ENCODE measurements at regions not wholly inside any gene's neighbourhood (a gene's known extent, or its start where the extent isn't known, plus 50 kb on each side); places are given as distances from the start of the nearest gene placed in this dataset.

GRCh38 chr6:23145781-23146180, 576.4 kb downstream of the HDGFL1 start:
- TF ChIP-seq, protein P1, sequence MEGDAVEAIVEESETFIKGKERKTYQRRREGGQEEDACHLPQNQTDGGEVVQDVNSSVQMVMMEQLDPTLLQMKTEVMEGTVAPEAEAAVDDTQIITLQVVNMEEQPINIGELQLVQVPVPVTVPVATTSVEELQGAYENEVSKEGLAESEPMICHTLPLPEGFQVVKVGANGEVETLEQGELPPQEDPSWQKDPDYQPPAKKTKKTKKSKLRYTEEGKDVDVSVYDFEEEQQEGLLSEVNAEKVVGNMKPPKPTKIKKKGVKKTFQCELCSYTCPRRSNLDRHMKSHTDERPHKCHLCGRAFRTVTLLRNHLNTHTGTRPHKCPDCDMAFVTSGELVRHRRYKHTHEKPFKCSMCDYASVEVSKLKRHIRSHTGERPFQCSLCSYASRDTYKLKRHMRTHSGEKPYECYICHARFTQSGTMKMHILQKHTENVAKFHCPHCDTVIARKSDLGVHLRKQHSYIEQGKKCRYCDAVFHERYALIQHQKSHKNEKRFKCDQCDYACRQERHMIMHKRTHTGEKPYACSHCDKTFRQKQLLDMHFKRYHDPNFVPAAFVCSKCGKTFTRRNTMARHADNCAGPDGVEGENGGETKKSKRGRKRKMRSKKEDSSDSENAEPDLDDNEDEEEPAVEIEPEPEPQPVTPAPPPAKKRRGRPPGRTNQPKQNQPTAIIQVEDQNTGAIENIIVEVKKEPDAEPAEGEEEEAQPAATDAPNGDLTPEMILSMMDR (IDR thresholded peaks at IDR 0.05; ENCODE audit: low read depth, low read length, poor library complexity, severe bottlenecking): no peak
- TF ChIP-seq EZH2phosphoT487 (IDR thresholded peaks at IDR 0.05; ENCODE audit: borderline replicate concordance, low read length): no peak

Measured in DOHH2 (cell line).